22Rv1 (cell line): ENCODE measurements at regions not wholly inside any gene's neighbourhood (a gene's known extent, or its start where the extent isn't known, plus 50 kb on each side); places are given as distances from the start of the nearest gene placed in this dataset.

Source experiments
- ZFX ChIP-seq: fragments of 450-650 bp; IDR thresholded peaks from 2 replicates; pipeline ENCODE4 v1.6.1; 2017; ENCODE audit warnings: antibody characterized with exemption, borderline replicate concordance
- TF ChIP-seq, protein P1 (sequence below): fragments of 450-650 bp; IDR thresholded peaks from 2 replicates; pipeline ENCODE4 v1.5.1; 2017; ENCODE audit warnings: mild to moderate bottlenecking

DNA sequence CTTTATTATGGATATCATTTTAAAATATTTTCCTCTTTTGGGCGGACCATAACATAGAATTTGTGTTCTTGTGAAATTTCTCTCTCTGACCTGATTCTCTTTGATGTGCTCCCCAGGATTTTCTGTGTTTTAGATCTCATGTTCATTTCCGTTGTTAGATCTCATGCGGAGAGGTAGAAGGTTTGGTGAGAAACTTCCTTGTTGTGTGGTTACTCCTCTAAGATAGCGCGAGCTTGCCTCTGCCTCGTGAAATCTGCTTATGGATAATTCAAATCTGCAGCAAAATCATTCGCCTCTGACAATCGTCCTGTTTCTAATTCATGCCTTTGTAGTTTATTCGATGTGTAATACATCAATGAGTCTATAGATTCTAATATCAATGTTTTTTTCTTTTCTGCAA, 580.4 kb downstream of the USP25 start:
- TF ChIP-seq, protein P1, sequence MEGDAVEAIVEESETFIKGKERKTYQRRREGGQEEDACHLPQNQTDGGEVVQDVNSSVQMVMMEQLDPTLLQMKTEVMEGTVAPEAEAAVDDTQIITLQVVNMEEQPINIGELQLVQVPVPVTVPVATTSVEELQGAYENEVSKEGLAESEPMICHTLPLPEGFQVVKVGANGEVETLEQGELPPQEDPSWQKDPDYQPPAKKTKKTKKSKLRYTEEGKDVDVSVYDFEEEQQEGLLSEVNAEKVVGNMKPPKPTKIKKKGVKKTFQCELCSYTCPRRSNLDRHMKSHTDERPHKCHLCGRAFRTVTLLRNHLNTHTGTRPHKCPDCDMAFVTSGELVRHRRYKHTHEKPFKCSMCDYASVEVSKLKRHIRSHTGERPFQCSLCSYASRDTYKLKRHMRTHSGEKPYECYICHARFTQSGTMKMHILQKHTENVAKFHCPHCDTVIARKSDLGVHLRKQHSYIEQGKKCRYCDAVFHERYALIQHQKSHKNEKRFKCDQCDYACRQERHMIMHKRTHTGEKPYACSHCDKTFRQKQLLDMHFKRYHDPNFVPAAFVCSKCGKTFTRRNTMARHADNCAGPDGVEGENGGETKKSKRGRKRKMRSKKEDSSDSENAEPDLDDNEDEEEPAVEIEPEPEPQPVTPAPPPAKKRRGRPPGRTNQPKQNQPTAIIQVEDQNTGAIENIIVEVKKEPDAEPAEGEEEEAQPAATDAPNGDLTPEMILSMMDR: no peak
- TF ChIP-seq ZFX: no peak
